GM13977 (cell line): ENCODE measurements at regions not wholly inside any gene's neighbourhood (a gene's known extent, or its start where the extent isn't known, plus 50 kb on each side); places are given as distances from the start of the nearest gene placed in this dataset.
A peak's percentile ranks its signal among the peaks of the same experiment; 100 is the strongest.
"Not testable (repeated sequence)": the region's sequence is repeated elsewhere in the genome, so short reads cannot be mapped to it uniquely, and the experiment has no call there.

Experiments used
- DNase-seq: peaks from one replicate; pipeline ENCODE4 v3.0.0; 2012; ENCODE audit warnings: low spot score
- CTCF ChIP-seq: IDR thresholded peaks from 2 replicates; pipeline ENCODE4 v1.5.1; 2012; ENCODE audit warnings: mild to moderate bottlenecking, control low read depth; ENCODE audit not compliant: insufficient read depth; ENCODE audit errors: extremely low read depth, missing control alignments
- in situ Hi-C: fragments of 300-500 bp; cut with MboI; formaldehyde crosslinking; loops from one replicate; pipeline ENCODE4 v1.12.0; 2022; ENCODE audit warnings: low sequenced_read_pairs, low pct_unique_long_range_greater_than_20kb, mixed read lengths, inconsistent platforms; ENCODE audit not compliant: unreplicated experiment

GRCh38 chr10:42380926-42381547 lies 257.3 kb downstream of the ZNF33B start:
- in situ Hi-C loops, result no loop called here
- TF ChIP-seq CTCF, result no peak
- DNase-seq, result no peak

- in situ Hi-C loops, result no loop called here
- peak; percentile 23 for DNase-seq
- TF ChIP-seq CTCF, result no peak
Measured at GRCh38 chr10:42367532-42368230, 270.7 kb downstream of the ZNF33B start.

GRCh38 chr10:42351745-42352144 lies 286.6 kb downstream of the ZNF33B start:
- no peak for DNase-seq
- TF ChIP-seq CTCF, result no peak
- in situ Hi-C loops, result no loop called here

GRCh38 chr10:42336593-42337337 lies 301.6 kb downstream of the ZNF33B start:
- DNase-seq, in situ Hi-C loops: not testable (repeated sequence)

GRCh38 chr10:42335653-42336296 lies 302.6 kb downstream of the ZNF33B start:
- in situ Hi-C loops, DNase-seq: not testable (repeated sequence)

- DNase-seq, result no peak
- no peak for TF ChIP-seq CTCF
- in situ Hi-C loops, result no loop called here
Measured at GRCh38 chr10:42304341-42304740, 334.0 kb downstream of the ZNF33B start.

GRCh38 chr10:42281896-42282295 lies 356.5 kb downstream of the ZNF33B start:
- in situ Hi-C loops, DNase-seq: not testable (repeated sequence)

- DNase-seq, in situ Hi-C loops: not testable (repeated sequence)
Measured at GRCh38 chr10:42269788-42270187, 368.6 kb downstream of the ZNF33B start.

- DNase-seq, in situ Hi-C loops: not testable (repeated sequence)
Measured at GRCh38 chr10:42263259-42263658, 375.1 kb downstream of the ZNF33B start.

GRCh38 chr10:42243002-42243401 lies 395.4 kb downstream of the ZNF33B start:
- in situ Hi-C loops, DNase-seq: not testable (repeated sequence)
